NOMO-1 treated with DMSO at 0.1 percent for 48 hours (cell line): ENCODE measurements at regions not wholly inside any gene's neighbourhood (a gene's known extent, or its start where the extent isn't known, plus 50 kb on each side); places are given as distances from the start of the nearest gene placed in this dataset.
A peak's percentile ranks its signal among the peaks of the same experiment; 100 is the strongest.

ENCODE experiments used
- DNase-seq: peaks from one replicate; lab custom pipeline; 2025; ENCODE audit not compliant: unreplicated experiment; lab: John Stamatoyannopoulos, UW

DNA sequence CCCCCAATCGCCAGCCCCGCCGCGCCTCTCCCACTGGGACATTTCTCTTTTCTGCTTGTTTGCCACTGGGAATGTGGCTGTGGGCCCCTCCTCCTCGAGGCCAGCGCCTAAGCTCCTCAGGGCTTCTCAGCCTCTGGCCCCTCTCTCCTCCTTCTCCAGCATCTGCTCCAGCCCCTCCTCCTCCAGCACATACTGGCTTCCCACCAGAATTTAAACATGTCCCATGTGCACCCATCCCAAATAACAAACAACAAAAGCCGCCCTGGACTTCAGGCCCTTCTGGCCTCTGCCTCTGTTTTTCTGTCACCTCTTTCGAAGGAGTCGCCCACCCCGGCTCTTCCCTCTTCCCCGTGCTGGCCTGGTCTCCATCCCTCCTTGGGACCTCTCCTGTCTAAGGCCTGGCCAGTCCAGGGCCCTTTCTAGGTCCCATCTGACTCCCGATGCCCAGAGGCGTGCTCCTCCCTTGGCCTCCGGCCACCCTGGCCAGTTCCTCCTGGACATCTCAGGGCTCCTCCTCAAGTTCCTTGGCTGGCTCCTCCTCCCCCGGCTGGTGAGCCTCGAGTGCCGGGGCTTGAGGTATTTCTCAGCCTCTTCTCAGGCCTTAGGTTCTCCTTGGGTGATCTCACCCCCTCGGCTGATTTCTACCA, 94.6 kb upstream of the SLC6A6 start:
- DNase-seq = no peak

DNA sequence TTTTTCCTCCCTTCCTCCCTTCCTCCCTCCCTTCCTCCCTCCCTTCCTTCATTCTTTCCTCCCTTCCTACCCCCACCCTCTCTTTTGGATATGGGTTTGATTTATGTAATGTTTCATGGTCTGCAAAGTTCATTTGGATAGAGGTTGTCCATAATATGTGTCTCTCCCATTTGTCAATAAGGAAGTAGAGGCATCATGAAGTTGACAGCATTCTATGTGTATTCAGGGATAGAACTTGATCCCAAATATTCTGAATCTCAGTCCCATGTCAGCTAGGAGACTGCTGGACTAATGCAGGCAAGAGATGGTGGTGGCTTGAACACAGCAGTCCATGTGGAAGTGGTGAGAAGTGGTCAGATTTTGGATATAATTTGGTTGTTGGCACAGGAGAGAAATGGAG, 90.7 kb upstream of the SLC6A6 start:
- DNase-seq = no peak

DNA sequence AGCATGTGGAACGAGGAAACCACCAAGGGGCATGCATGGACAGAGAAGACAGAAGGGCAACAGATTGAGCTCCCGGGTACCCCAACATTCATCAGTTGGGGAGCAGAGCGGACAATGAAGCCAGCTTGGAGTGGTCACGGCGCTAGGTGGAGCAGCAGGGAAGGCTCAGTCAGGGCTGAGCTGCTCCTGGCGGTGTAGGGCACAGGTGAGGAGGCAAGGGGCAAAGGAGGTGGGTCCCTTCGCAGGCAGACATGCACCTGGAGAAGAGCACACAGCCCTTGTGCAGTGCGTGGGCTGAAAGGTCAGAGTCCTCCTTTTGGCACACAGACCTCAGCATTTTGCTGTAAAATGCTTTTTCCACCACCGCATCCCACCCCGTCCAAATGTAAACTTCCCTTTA, 90.0 kb upstream of the SLC6A6 start:
- DNase-seq = no peak

DNA sequence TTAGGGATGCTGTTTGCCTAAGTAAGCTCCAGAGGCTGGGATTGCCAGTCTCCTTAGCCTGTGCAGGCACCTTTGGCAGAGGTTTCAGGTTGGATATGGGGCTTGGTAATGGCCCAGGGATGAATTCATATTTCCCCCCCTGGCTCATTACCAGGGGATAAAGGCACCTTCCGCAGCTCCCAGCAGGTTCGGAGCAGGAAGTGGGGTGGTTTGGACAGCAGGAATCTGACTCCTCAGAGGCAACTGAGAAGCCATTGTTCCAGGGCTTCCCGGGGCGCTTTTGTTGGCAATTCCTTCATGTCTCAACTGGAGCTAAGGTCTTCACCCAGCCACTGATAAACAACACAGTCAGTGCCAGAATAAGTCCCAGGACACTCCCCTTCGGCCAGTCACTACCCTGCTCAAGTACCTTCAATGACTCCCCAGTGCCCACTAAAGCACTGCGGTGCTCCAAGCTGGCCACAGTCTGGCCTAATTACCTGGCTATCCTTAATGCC, 85.3 kb upstream of the SLC6A6 start:
- DNase-seq = no peak

DNA sequence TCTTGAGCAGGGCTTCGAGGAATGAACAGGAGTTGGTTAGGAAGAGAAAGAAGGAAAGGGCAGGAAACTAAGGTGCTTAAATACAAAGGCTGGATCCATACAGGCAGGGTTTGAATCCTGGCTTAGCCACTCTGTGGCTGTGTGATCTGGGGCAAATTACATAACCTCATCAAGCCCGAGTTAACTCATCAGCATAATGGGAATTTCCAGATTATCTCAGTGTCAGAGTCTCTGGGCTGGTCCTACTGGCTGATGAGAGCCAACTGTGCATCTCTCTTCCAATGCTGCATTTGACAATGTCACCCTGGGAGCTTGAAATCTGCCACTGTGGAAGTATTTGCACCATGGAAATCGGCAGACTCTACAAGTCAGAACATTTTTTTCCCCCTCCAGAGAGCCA, 83.8 kb upstream of the SLC6A6 start:
- DNase-seq = no peak

DNA sequence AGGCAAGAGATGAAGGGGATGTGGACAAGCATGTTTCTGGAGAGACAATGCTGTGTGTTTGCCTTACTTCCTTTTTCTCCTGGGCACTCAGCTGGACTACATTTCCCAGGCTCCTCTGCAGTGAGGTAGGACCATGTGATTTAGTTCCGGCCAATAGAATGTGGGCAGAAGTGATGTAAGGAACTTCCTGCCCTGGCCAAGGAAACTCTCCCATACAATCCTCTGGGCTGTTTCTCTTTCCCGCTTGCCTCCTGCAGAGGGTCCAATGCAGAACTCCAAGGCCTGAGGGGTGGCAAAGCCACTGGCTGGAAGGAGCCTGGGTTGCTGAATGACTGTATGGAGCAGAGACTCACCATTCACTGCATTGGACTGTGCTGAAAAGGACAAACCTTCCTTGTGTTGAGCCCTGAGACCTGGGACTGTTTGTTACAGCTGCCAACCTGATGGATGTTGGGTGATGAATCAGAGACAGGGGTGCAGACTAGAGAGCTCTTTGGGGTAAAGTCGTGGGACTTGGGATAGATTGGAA, 82.7 kb upstream of the SLC6A6 start:
- DNase-seq = peak; percentile 90

DNA sequence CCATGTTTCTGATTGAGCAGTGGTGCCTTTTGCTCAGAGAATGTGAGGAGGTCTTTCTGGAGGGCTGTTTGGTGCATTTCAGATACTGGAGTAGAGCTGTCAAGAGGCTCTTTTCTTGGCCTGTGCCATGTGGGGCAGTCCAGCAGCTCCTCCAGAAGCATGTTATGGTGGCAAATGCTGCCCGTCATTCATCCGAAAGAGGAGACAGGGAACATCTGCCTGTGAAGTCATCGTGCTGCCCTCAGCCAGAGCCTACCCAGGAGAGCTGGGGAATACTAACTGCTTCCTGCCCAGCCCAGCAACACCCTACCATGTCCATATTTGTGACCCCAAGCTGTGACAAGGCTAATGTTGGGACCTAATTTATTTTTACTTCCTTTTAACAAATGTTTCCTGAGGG, 82.2 kb upstream of the SLC6A6 start:
- DNase-seq = no peak

DNA sequence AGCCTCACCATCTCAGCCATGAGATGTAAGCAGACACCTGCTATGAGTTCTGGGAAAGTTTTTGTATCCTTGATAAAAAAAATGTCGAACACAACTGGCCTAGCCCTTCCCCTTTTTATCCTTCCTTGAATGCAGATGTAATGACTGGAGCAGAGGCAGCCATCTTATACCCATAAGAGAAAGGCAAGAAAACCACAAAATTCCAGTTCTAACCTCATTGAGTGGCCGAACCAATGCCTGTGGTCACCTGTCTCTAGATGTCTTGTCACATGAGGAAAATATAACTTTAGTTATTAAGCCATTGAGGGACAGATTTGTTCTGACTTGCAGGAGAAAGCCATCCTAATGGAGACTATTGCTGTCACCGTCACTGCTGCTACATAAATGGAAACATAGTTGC, 80.4 kb upstream of the SLC6A6 start:
- DNase-seq = no peak

DNA sequence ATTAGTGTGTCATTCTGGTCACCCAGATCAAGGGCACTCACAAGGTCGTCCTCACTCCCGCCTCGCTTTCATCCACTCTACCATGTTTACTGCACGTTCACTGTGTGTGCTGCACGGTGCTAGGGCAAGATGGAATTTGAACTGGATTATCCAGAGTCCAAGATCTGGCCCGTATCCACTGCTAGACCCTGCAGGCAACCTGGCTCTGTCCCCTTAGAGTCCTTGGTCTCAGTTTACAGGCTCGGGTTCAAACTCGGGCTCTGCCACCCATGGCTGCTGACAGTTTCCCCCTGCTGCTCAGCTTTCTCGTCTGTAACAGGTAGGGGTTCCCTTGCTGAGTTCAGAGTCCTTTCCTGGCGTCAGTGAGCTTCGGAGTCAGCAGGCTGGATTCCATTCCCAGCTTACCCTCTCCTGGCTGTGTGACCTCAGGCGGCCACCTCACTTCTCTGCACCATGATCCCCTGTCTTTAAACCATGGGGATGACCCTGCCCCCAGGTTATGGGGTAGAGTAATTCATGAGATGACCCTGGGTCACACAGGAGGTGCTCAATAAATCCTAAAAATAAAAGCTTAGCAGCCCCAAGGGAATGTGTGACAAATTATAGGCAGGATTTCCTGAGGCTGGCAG, 79.6 kb upstream of the SLC6A6 start:
- DNase-seq = no peak

DNA sequence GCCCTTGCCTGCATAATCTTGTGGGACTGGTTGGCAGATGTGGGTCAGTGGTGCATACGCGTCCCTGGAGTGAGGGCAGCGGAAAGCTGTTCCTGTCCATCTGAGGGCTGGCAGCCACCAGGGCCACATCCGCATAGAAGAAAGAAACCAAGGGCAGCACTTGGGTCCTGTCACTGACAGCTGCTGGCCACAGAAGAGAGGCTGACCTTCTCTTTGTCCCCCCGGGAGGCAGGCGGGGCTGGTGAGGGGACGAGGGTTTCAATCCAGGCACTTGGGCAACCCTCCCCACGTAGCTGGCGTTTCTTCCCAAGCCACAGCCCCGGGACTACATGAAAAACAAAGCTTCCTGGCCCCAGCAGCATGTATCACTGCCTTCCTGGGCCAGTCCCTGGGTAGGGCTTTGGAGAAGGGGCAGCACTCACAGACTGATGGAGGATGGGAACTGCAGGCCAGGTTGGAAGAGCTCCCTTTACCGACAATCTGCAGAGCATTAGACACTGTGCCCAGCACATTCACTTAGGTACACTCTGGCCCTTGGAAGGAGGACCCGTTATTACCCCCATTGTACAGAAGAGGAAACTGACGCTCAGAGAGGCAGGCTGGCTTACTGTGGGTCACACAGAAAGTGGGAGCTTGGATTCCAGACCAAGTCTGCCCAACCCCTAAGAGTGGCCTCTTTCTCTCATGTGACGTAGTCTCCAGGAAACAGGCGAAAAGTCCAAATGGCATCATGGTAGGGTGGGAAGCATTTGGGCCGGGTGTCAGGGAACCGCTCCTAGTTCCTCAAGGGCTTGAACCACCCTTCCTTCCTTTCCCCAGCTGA, 78.8 kb upstream of the SLC6A6 start:
- DNase-seq = no peak

DNA sequence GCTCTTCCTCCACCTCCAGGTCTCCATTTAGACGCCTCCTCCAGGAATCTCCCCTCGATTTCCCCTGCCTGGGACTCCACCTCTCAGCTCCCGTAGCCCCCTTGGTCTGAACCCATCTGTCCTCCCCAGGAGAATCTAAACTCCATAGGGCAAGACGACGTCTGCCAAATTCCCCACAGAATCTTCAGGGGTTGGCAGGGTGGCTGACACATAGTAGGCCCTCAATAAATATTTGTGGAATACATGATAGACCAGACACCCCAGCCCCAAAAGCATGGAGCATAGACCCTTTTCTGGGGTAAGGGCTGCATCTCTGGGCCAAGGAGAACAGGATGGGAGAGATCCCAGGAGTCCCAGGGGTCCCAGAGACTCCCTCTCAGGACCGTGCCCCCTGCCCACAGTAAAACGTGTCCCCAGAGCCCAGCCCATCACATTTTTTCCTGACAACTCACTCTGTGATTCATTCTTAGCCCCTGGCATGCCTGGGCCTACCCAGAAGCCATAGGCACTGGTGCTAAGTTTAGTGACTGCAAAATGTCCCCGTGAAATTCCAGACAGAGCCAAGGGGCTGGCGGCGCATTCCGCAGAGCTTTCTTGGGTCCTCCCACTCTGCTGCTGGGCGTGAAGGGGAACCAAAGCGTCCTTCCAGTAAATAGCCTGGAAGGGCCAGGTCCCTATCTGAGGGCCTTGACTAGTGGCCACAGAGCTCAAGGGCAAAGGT, 78.0 kb upstream of the SLC6A6 start:
- DNase-seq = no peak

DNA sequence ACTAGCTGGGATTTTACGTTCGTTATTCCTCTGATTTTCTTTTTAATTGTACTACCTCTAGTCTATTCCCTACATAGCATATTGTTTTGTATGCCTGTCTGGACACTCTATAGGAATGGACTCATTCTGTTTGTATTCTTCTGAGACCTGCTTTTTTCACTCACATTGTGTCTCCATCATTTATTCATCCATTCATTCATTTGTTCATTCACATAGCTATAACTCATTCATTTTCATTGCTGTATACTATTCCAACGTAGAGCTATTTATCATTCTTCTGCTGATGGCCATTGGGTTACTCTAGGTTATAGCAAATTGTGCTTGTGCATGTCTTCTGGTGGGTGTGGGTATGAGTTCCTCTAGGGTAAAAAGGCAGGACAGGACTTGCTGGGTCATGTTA, 74.0 kb upstream of the SLC6A6 start:
- no peak for DNase-seq

DNA sequence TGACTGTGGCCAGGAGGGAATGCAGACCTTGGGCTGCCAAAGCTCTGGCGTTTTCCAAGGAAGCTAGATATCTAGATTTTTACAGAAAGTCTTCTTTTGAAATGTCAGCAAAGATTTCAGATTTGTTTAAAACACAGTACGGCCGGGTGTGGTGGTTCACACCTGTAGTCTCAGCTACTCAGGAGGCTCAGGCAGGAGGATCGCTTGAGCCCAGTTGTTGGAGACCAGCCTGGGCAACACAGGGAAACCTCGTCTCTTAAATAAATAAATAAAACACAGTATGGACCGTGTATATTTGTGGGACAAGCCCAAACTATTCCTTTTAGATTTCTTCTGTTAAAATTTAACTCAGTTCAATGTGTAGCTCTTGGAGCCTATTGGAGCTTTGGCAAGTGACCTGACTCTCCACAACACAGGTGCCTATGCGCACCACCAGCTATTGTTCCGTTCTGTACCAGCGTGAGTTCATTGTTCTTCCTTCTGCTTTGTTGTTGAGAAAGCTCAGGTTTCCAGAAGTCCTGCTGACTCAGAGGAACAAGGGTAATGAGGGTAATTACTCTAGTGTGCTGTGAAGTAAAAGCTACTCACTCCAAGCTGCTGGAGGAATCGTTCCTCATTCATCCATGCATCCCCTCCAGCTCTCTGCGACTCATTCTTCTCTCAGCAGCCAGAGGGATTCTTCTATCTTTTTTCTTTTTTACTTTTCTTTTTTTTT, 73.1 kb upstream of the SLC6A6 start:
- DNase-seq = peak; percentile 86

DNA sequence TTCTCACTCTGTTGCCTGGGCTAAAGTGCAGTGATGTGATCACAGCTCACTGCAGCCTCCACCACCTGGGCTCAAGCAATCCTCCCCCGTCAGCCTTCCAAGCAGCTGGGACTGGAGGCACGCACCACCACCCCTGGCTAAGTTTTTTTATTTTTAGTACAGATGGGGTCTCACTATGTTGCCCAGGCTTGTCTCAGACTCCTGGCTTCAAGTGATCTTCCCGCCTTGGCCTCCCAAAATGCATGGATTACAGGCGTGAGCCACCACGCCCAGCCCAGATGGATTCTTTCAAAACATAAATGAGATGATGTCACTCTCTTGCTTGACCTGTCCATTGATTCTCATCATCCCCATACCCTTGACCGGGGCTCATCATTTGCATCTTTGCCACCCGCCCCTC, 72.6 kb upstream of the SLC6A6 start:
- no peak for DNase-seq

DNA sequence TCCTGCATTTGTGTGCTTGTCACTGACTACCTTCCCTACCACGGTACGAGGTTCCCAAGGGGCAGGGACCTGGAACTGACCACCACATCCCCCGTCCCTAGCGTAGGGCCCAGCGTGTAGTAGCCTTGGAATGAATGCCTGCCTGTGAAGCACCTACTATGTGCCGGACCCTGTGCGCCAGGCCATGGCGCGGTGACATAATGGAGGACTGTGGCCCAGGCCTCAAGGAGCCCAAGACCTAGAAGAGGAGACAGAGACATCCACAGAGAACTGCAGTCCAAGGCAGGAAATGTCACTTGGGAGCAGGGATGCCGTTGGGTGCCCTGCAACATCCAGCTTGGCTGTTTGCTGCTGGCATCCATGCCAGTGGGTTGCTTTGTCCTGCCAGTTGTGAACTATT, 71.9 kb upstream of the SLC6A6 start:
- no peak for DNase-seq

DNA sequence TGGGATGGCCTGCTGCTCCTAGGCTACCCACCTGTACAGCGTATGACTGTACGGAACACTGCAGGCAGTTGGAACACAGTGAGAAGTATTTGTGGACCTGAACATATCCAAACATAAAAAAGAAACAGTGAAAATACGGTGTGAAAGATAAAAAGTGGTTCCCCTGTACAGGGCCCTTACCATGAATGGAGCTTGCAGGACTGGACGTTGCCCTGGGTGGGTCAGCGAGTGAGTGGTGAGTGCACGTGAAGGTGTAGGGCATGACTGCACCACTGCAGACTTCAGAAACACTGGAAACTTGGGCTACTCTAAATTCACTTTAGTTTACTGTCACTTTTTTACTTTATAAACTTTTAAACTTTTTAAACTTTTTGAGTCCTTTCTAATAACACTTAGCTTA, 71.2 kb upstream of the SLC6A6 start:
- DNase-seq = no peak

DNA sequence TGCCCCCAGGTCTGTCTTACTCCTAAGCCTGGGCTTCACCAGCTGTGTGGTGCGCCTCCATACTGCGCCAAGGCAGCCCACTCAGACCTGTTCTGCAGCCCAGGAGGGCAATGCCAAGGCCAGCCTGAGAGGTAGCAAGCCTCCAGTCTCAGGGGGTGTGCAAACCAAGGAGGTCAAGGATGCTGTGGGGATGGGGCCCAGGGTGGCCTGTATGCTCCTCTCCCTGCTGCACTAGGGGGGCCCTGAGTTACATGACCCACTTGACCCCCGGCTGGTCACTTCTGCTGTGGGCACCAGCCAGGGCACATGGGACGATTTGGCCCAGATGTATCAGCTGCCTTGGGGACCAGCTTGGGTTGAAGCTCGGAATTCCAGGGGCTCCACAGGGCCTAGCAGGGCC, 70.0 kb upstream of the SLC6A6 start:
- DNase-seq = no peak

DNA sequence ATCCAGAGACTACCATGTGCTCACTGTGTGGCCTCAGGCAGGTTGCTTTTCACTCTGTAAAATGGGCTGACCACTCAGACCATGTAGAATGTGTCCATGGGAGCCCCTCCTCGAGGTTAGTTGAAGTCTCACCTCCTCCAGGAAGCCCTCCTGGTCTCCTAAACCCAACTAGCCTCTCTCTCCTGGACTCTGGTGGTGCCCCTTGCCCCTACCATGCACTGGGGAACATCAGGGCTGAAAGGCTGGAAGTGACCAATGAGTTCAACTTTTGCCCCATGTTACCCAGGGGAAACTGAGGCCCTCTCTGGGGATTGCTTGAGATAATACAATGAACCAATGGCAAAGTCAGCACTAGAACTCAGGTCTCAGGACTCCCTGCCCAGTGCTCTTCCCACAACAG, 69.2 kb upstream of the SLC6A6 start:
- DNase-seq = no peak

DNA sequence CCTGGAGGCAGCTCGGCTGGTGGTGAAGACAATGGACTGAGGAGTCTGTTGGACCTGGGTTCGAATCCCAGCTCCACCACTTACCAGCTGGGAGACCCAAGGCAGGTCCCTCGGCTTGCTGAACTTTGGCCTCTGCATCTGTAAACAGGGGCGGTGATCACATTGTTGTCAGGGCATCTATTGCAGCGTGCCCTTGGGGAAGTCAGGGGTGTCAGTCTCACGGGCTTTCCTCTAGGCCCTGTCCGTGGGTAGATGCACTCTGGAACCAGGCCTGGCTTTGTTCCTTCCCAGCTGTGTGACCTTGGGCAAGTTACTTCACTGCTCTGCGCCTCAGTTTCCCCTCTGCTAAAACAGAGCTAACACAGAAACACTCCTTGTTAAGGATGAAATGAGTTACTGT, 68.8 kb upstream of the SLC6A6 start:
- DNase-seq = no peak

DNA sequence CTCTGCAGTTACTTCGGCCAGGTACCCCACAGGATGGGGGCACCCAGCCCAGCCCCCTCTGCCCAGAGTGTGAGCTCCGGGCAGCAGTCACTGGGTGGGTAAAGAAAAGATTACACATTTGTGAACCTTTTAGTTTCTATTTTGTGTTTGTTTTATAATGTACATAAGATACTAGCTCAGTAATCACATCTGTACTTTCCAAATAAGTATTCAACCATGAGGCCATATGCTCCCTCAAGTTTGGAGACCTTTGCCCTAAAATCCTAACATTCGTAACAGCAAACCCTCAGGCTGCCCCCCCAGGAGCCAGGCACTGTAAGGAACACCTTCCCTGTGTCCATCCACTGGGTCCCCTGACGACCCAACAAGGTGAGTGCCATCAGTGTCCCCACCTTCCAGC, 68.3 kb upstream of the SLC6A6 start:
- DNase-seq = no peak

DNA sequence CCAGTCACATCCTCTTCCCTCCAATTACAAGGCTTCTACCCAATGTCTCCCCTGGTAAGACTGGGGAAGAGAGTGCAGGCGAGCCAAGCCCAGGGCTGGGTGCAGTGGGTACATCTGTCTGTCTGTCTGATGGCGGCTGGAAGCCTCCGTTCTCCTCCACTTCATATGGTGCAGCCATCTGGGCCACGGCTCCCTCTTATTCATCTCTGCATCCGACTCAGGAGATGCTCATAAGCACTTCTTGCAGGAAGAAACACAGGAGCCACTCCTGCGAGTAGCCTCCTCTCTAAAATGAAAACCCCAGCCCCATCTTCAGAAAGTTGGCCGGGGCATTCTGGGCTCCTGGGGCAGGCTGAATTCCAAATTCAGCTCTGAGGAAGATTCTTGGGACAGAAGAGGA, 67.5 kb upstream of the SLC6A6 start:
- DNase-seq = no peak
